Ishikawa (cell line): ENCODE measurements at regions not wholly inside any gene's neighbourhood (a gene's known extent, or its start where the extent isn't known, plus 50 kb on each side); places are given as distances from the start of the nearest gene placed in this dataset.

ENCODE experiments used
- CEBPB ChIP-seq: IDR thresholded peaks from 2 replicates; pipeline ENCODE4 v1.6.1; 2012
- CREB1 ChIP-seq: IDR thresholded peaks from 2 replicates; pipeline ENCODE4 v1.6.1; 2012; ENCODE audit warnings: low read depth
- EGR1 ChIP-seq: IDR thresholded peaks from 2 replicates; pipeline ENCODE4 v1.6.1; 2012
- EP300 ChIP-seq: IDR thresholded peaks from 2 replicates; pipeline ENCODE4 v1.6.1; 2012; ENCODE audit warnings: borderline replicate concordance
- FOXM1 ChIP-seq: IDR thresholded peaks from 2 replicates; pipeline ENCODE4 v1.6.1; 2012; ENCODE audit warnings: low read depth, borderline replicate concordance
- RAD21 ChIP-seq: IDR thresholded peaks from 2 replicates; pipeline ENCODE4 v1.6.1; 2012; ENCODE audit warnings: low read depth
- REST ChIP-seq: IDR thresholded peaks from 2 replicates; pipeline ENCODE4 v1.6.1; 2012; ENCODE audit warnings: low read depth, mild to moderate bottlenecking
- TAF1 ChIP-seq: IDR thresholded peaks from 2 replicates; pipeline ENCODE4 v1.6.1; 2012; ENCODE audit warnings: low read depth, mild to moderate bottlenecking
- TCF12 ChIP-seq: IDR thresholded peaks from 2 replicates; pipeline ENCODE4 v1.6.1; 2012; ENCODE audit warnings: low read depth
- TEAD4 ChIP-seq: IDR thresholded peaks from 2 replicates; pipeline ENCODE4 v1.6.1; 2012
- USF1 ChIP-seq: IDR thresholded peaks from 2 replicates; pipeline ENCODE4 v1.6.1; 2012
- YY1 ChIP-seq: IDR thresholded peaks from 2 replicates; pipeline ENCODE4 v1.6.1; 2012; ENCODE audit warnings: low read depth
- ZBTB7A ChIP-seq: IDR thresholded peaks from 2 replicates; pipeline ENCODE4 v1.6.1; 2012; ENCODE audit warnings: low read depth
- TF ChIP-seq, protein P1 (sequence below): IDR thresholded peaks from 2 replicates; pipeline ENCODE4 v1.6.1; 2012

GRCh38 chr10:29962166-29962850, 97.1 kb downstream of the JCAD start:
- TF ChIP-seq TAF1 (no peak), CEBPB (no peak), REST (no peak), FOXM1 (no peak), EP300 (no peak), RAD21 (no peak), USF1 (no peak), YY1 (no peak), TCF12 (no peak), TEAD4 (no peak), EGR1 (no peak), ZBTB7A (no peak), CREB1 (no peak)
- TF ChIP-seq, protein P1, sequence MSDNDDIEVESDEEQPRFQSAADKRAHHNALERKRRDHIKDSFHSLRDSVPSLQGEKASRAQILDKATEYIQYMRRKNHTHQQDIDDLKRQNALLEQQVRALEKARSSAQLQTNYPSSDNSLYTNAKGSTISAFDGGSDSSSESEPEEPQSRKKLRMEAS: no peak
